EL (cell line): ENCODE measurements at regions not wholly inside any gene's neighbourhood (a gene's known extent, or its start where the extent isn't known, plus 50 kb on each side); places are given as distances from the start of the nearest gene placed in this dataset.

Source experiments
- DNase-seq: peaks from one replicate; pipeline ENCODE4 v3.0.0-alpha.2; 2016

DNA sequence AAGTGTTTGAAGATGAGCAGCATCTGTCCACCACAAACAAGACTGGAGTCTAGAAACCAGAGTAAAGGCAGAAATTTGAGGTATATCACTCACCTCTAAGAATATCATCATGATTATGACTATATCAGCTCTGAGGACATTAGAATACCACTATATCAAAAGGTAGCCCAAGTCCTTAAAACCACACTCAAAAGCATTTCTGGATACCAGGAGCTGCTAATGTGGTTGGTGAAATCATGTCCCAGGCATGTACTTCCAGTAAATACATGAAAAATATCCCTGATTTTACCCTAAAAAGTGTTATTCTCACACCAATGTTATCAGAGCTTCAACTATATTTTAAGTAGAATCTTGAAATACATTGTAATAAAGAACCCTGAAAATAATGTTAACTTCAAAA, 136.3 kb upstream of the SMAD1 start:
- no peak for DNase-seq

DNA sequence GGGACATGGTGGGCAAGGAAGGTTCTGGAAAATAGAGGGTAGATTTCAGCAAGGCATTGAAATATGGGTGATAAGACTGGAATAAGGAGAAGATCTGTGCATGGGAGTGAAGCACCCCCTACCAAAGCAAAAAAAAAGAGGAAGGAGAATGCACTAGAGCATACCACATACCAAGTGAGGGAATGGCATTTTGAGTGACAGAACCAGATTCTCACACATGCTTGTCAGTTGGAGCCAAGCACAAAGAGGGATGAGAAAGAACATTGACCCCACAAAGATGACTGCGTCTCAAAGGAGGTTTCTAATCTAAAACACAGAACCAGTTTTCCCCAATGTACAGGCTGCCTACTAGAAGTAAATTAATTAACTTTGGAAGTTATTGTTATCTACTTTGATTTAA, 140.3 kb upstream of the SMAD1 start:
- no peak for DNase-seq

DNA sequence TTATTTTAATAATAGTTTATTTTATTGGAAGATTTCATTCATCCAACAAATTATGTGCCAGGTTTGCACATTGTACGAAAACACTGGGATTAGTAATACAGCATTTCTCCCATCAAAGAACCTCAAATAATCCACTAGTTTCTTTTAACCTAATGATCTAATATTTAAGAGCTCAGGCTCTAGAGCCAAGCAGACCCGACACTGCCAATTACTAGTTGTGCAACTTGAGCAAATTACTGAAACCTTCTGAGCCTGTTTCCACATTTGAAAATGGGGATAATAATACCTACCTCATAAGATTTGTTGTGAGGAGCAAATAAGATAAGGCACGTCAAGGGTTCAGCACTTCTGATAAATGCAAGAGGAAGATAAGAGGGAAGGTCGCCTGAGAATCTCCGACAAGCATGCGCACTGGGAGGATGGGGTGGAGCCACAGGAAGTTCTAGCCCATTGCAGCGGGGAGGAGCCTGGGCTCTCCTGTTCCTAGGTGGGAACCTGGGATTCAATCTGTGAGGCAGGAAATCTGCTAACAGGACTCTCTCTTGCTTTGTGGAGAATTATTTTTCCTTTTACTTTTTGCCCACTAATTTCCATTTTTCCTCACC, 141.5 kb upstream of the SMAD1 start:
- no peak for DNase-seq

- DNase-seq: no peak
Observed at GRCh38 chr4:145339075-145339725, 142.5 kb upstream of the SMAD1 start.

DNA sequence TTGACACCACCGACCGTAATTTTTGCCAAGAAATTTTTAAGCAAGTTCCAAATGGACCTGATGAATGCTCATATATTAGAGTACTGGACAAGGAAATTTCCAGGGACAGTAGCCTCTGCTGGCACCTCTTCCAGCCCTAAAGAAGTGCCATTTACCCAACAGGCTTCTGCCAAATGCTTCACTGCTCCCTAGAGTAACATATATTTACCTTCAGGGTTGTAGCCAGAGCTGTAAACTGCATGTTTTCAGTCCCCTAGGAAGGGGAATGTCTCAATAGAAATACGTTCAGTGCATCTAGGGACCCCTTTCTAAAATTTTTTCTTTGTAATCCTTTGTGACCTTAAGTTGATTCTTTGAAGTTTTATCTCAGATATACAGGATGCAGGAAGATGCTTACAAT, 143.1 kb upstream of the SMAD1 start:
- DNase-seq: no peak

DNA sequence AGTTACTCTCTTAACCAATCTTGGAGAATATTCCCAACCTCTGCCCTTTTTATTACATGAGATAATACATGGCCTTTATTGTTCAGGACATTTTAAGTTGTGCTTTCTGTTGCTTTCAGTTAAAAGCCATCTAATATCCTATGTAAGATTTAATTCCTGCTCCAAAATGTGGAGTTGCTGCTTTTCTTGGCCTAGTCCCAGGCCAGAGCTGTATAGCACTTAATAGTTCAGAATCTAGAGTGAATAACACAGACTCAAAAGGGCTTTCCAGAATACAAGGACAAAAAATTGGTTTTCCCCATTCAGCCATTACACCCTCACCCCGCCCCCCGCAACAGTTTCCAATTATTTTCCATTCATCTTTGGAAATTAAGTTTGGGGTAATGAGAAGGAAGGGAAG, 144.3 kb upstream of the SMAD1 start:
- DNase-seq: no peak

DNA sequence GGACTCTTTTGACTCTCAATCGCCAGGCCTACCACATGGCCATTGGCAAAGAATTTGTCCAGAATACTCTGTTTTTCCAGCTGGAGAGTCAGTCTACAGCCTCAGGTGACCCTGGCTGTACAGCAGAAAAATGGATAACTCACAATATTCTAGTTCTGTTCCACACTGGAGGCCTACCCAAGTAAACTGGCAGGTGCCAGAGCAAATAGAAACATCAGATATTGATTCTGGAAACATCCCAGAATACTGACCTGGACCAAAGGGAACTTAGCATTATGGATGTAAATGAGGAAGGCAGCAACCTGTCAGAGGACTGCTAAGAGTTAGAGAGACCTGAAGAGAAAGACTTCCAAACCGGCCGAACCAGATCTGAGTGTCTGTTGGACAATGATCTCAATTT, 147.9 kb upstream of the SMAD1 start:
- no peak for DNase-seq

GRCh38 chr4:145326491-145326890, 146.1 kb upstream of the OTUD4 start:
- DNase-seq: no peak

DNA sequence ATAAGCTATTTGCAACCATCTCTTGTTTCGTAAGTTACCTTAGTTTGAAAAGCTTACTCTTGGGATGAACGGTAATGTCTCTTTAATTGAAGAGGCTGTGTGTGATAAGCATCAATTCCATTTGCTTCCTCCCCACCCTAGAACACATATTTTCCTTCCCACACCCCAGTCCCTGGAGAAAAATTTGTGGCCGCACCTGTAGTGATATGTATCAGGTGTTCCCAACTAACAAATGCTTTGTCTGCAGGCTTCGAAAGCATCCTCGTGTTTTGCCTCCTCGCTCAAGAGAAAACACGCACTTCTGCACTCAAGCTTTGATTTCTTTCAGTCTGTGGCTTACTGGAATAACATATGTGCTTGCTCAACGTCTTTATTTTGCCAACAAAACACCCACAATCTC, 143.8 kb upstream of the OTUD4 start:
- DNase-seq: no peak

DNA sequence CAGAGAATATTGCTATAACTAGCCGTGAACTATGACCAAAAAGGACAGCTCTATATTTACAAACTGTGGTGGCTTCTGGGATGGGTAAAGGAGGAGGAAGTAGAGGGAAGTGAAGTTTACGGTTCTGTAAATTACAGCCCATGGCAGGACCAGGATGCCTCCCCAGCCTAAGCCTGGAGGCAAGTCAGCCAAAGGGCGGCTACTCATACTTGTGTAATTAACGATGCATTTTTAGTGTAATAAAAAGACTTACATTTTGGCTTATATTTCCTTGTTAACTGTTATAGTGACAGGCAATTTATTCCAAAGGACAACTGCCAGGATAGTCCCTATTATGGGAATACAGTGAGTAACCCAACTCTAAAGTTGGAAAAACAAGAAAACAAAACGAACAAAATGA, 139.9 kb upstream of the OTUD4 start:
- DNase-seq: no peak

GRCh38 chr4:145319751-145320150, 139.4 kb upstream of the OTUD4 start:
- DNase-seq: no peak

DNA sequence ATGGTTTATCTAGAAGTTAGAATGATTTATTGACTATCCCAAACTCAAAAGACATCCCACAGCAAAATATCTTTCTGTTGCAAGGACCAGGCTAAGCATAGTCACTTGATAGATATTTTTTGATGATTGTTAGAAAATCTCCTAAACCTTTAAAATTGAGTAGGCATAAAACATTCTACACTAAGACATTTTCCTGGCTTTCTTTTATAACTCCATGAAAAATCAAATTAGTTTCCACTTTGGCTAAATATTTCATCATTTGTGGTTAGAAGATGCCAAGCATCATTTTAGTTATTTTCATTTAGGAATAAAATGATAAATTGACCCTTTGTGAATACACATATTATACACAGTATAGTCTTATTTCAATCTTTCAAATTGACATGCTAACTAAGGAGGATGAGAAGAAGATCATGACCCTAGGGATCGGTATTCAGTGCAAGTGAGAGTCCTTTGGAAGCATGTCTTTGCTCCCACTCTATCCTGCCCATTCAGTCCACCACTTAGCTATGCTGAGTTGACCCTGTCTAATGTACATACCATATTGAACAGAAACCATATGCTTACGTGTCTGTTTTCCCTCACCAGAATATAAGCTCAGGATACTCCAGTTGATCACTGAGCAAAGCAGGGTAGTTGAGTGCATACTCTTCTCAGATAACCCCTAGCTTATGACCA, 136.6 kb upstream of the OTUD4 start:
- DNase-seq: no peak

DNA sequence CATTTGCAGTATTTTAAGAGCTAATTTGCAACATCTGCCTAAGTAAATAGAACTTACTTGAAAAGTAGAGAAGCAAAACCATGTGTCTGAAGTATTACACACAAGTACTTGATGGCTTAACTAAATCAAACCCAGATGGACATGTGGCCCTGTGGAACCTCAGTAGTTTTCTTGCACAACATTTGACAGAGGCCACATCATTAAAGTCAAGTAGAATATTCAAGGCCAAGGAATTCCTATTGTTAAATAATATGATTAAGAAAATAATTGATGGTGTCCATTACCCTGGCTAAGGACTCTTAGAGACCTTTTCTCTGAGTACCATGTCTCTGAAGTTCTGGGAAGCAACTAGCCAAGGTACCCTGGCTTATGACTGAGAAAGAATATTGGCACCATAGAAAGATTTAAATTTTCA, 135.4 kb upstream of the OTUD4 start:
- no peak for DNase-seq

GRCh38 chr4:145308598-145308997, 128.2 kb upstream of the OTUD4 start:
- DNase-seq: peak; percentile 6

- no peak for DNase-seq
Observed at GRCh38 chr4:145307763-145308430, 127.5 kb upstream of the OTUD4 start.

GRCh38 chr4:145307120-145307519, 126.7 kb upstream of the OTUD4 start:
- DNase-seq: no peak

- DNase-seq: no peak
Observed at GRCh38 chr4:145302725-145303124, 122.3 kb upstream of the OTUD4 start.

DNA sequence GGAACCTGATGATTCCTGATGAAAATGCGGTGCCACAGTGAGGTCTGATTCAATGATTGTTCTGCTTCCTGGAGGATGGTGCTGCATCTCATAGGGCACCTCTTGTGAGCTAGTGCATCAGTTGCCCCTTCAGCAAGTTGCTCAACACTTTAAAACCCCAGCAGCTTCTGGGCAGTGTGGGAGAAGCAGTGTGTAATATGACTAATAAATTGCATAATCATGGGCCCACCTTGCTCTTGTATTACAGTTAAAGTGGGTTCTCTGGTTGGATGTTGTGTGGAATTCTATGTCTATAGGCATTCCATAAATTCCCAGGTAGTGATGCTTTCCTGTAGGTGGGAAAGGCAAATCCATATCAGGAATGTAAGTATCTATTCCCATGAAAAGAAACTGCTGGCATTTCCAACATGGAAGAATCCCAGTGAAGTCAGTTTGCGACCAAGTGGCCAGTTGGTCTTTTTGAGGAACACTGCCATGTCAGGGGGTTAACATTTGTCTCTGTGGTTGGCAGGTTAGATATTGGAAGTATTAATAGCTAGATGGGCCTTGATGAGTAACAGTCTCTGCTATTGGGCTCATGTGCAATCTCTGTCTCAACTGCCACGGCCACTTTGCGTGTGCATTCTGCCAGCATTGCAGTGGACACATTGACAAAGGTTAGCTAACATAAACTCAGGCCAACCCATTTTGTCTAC, 121.1 kb upstream of the OTUD4 start:
- peak; percentile 37 for DNase-seq

- peak; percentile 88 for DNase-seq
Observed at GRCh38 chr4:145299380-145300076, 119.1 kb upstream of the OTUD4 start.

GRCh38 chr4:145298885-145299284, 118.5 kb upstream of the OTUD4 start:
- no peak for DNase-seq

- no peak for DNase-seq
Observed at GRCh38 chr4:145297556-145297955, 117.2 kb upstream of the OTUD4 start.

DNA sequence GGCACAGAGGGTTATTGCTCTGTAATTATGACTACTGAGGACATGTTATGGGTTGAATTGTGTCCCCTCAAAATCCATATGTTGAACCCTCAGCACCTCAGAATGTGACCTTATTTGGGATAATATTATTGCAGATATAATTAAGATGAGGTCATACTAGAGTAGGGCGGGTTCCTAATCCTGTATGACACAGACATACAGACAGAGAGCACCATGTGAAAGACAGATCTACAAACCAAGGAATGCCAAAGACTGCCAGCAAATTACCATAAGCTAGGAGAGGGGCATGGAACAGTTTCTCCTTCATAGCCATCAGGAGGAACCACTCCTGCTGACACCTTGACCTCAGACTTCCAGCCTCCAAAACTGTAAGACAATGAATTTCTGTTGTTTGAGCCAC, 115.2 kb upstream of the OTUD4 start:
- DNase-seq: no peak

DNA sequence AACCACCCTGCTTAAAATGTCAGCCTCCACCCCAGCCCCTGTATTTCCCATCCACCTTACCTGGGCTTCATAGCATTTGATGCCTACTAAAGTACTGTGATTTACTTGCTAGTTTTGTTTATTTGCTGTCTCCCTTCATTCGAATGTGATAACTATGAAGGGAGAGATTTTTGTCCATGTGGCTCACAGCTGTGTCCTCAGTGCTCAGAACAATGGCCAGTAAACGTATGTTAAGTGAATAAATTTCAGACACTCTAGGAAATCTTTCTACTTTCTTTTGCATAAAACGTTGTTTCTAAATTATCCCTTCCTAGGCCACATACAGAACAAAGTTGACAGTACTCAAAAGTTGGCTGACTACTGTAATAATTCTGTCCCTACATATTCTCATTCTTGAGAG, 114.7 kb upstream of the OTUD4 start:
- DNase-seq: no peak
